CD14-positive monocyte (primary cell): ENCODE measurements at regions not wholly inside any gene's neighbourhood (a gene's known extent, or its start where the extent isn't known, plus 50 kb on each side); places are given as distances from the start of the nearest gene placed in this dataset.

Source experiments
- DNase-seq, 3 donors: peaks; one replicate each; pipeline ENCODE4 v3.0.0-alpha.2; 2011 to 2022
- H2AFZ ChIP-seq: 2 replicates; pipeline ENCODE4 v1.6.0; 2012; ENCODE audit warnings: mild to moderate bottlenecking, low read depth, low read length, inconsistent platforms; ENCODE audit not compliant: insufficient read depth, poor library complexity, severe bottlenecking
- H3K27ac ChIP-seq, 2 donors: 1 replicate in 1 of 2; 2 replicates in 1 of 2; pipeline ENCODE4 v1.5.1; 2012 to 2013; ENCODE audit warnings: low read length in 2 of 2, control low read depth in 1 of 2, inconsistent platforms in 1 of 2, low read depth in 1 of 2, mild to moderate bottlenecking in 1 of 2
- H3K27me3 ChIP-seq, 2 donors: one replicate each; pipeline versions ENCODE4 v1.6.0 to v1.6.1; 2011 to 2013; ENCODE audit warnings: low read length in 2 of 2; ENCODE audit not compliant: control insufficient read depth in 2 of 2, insufficient read depth in 2 of 2
- H3K36me3 ChIP-seq, 2 donors: replicated peaks in 1 of 2; 1 replicate in 1 of 2; 2 replicates in 1 of 2; pipeline versions ENCODE4 v1.5.1 to v1.6.1; 2012 to 2013; ENCODE audit warnings: low read length in 2 of 2, control low read depth in 1 of 2, inconsistent platforms in 1 of 2, mild to moderate bottlenecking in 1 of 2; ENCODE audit not compliant: insufficient read depth in 2 of 2, control insufficient read depth in 1 of 2
- H3K4me1 ChIP-seq, 2 donors: 1 replicate in 1 of 2; 2 replicates in 1 of 2; pipeline versions ENCODE4 v1.5.1 to v1.6.1; 2012 to 2013; ENCODE audit warnings: low read length in 2 of 2, control low read depth in 1 of 2, inconsistent platforms in 1 of 2, mild to moderate bottlenecking in 1 of 2, moderate library complexity in 1 of 2; ENCODE audit not compliant: insufficient read depth in 2 of 2, control insufficient read depth in 1 of 2
- H3K4me2 ChIP-seq: replicated peaks from 2 replicates; pipeline ENCODE3; 2012; ENCODE audit warnings: low read length, moderate library complexity, mild to moderate bottlenecking; ENCODE audit not compliant: poor library complexity, severe bottlenecking; ENCODE audit errors: extremely low read depth
- H3K4me3 ChIP-seq, 3 experiments: fragments of 200-600 bp in 1 of 3; sonication (generic) in 1 of 3; replicated peaks in 1 of 3; 1 replicate in 2 of 3; 2 replicates in 1 of 3; pipeline ENCODE4 v1.5.1; 2011 to 2013; ENCODE audit warnings: low read length in 3 of 3, mild to moderate bottlenecking in 3 of 3, control low read depth in 2 of 3, low read depth in 2 of 3, inconsistent platforms in 1 of 3, moderate library complexity in 1 of 3
- H3K79me2 ChIP-seq: 2 replicates; pipeline ENCODE4 v1.6.0; 2012; ENCODE audit warnings: mild to moderate bottlenecking, control low read depth, inconsistent platforms, low read length, moderate library complexity; ENCODE audit not compliant: insufficient read depth
- H3K9ac ChIP-seq: 2 replicates; pipeline ENCODE4 v1.6.0; 2017; ENCODE audit warnings: low read length, mild to moderate bottlenecking; ENCODE audit not compliant: insufficient read depth, poor library complexity, severe bottlenecking
- H3K9me3 ChIP-seq, 2 donors: replicated peaks in 1 of 2; 1 replicate in 1 of 2; 2 replicates in 1 of 2; pipeline versions ENCODE4 v1.5.1 to v1.6.1; 2012 to 2013; ENCODE audit warnings: low read length in 2 of 2, control low read depth in 1 of 2; ENCODE audit not compliant: control insufficient read depth in 1 of 2, insufficient read depth in 1 of 2
- H4K20me1 ChIP-seq: 2 replicates; pipeline ENCODE4 v1.6.0; 2012; ENCODE audit warnings: mild to moderate bottlenecking, low read length, control low read depth, moderate library complexity; ENCODE audit not compliant: insufficient read depth
- H3K27ac Mint-ChIP-seq, 7 donors: one replicate each; pipeline ENCODE4 v1.8.0; 2020; ENCODE audit warnings: mild to moderate bottlenecking in 7 of 7, mixed read lengths in 7 of 7, moderate library complexity in 6 of 7, inconsistent platforms in 2 of 7
- H3K27me3 Mint-ChIP-seq, 3 donors: one replicate each; pipeline ENCODE4 v1.8.0; 2021 to 2022; ENCODE audit warnings: low read depth in 3 of 3, mild to moderate bottlenecking in 3 of 3, mixed read lengths in 3 of 3, moderate library complexity in 3 of 3, inconsistent platforms in 1 of 3
- H3K36me3 Mint-ChIP-seq, 2 donors: one replicate each; pipeline ENCODE4 v1.8.0; 2020; ENCODE audit warnings: mixed read lengths in 2 of 2, inconsistent platforms in 1 of 2, mild to moderate bottlenecking in 1 of 2
- H3K4me1 Mint-ChIP-seq: one replicate; pipeline ENCODE4 v1.8.0; 2020; ENCODE audit warnings: mild to moderate bottlenecking, mixed read lengths
- H3K4me3 Mint-ChIP-seq, 2 donors: one replicate each; pipeline ENCODE4 v1.8.0; 2020; ENCODE audit warnings: mild to moderate bottlenecking in 2 of 2, mixed read lengths in 2 of 2, moderate library complexity in 1 of 2
- H3K9me3 Mint-ChIP-seq, 7 donors: one replicate each; pipeline ENCODE4 v1.8.0; 2020 to 2022; ENCODE audit warnings: mixed read lengths in 7 of 7, mild to moderate bottlenecking in 6 of 7, moderate library complexity in 6 of 7, inconsistent platforms in 2 of 7
- WGBS: methylation state at CpG from one replicate; pipeline ENCODE4 v1.1.5; 2013; ENCODE audit warnings: missing lambda C conversion rate; ENCODE audit not compliant: insufficient coverage; 5-methylcytosine and 5-hydroxymethylcytosine counted together
- intact Hi-C, 2 donors: fragments of 100-400 bp; cut with micrococcal nuclease; formaldehyde crosslinking; loops; one replicate each; pipeline versions ENCODE4 v1.15.0 to v1.15.1; 2023
- TF ChIP-seq, protein P1 (sequence below): fragments of 200-600 bp; IDR thresholded peaks from one replicate; pipeline ENCODE4 v1.8.0; 2022; ENCODE audit warnings: antibody characterized with exemption, mild to moderate bottlenecking

DNA sequence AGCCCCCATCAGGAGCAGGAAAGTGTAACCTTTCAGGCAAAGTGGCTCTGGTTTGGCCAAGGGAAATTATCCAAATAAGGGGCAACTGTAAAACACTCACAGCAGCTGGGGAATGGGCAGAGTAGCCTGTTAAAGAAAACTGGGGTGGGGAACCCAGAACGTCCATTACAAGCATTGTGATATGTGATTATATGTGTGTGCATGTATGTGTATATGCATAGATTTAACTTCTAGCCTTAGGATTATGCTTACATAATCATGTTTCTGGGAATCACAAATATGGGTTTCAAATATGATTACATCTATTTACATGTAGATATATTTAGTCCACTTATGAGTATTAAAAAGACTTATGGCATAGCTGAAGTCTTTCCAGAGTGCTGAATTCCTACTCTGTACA is 278.1 kb upstream of the JAG1 start:
- TF ChIP-seq, protein P1, sequence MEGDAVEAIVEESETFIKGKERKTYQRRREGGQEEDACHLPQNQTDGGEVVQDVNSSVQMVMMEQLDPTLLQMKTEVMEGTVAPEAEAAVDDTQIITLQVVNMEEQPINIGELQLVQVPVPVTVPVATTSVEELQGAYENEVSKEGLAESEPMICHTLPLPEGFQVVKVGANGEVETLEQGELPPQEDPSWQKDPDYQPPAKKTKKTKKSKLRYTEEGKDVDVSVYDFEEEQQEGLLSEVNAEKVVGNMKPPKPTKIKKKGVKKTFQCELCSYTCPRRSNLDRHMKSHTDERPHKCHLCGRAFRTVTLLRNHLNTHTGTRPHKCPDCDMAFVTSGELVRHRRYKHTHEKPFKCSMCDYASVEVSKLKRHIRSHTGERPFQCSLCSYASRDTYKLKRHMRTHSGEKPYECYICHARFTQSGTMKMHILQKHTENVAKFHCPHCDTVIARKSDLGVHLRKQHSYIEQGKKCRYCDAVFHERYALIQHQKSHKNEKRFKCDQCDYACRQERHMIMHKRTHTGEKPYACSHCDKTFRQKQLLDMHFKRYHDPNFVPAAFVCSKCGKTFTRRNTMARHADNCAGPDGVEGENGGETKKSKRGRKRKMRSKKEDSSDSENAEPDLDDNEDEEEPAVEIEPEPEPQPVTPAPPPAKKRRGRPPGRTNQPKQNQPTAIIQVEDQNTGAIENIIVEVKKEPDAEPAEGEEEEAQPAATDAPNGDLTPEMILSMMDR = no peak
- H3K4me1 ChIP-seq = no peaks in the 10 kb centered on the region
- WGBS = no CpG with 5 or more reads among the region's 1 CpG

DNA sequence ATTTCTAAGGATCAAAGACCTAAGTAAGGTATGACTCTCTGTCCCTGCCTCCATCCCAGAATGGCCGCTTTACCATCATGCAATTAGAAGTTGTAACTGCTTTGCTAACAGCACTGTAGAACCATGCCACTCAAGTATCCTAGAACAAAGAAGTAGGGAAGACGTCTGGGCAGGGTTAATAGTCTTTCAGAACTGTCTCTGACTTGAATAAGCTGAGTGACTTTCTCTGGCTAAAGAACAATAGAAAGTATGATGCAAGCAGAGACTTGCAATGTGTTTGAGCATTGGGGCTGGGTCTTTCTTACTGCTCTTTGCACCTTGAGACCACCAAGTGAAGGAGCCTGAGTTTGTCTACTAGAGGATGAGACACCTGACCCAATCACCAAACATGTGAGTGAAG is 279.6 kb upstream of the JAG1 start:
- Histone ChIP-seq H3K4me2 (no peak overlapping the region), H3K9me3 (no peaks in the 10 kb centered on the region), H3K79me2 (no peaks in the 10 kb centered on the region), H4K20me1 (no peaks in the 10 kb centered on the region), H3K9ac (no peak overlapping the region), H2AFZ (no peak overlapping the region), H3K27ac (no peak overlapping the region), H3K4me1 (no peaks in the 10 kb centered on the region), H3K36me3 (no peaks in the 10 kb centered on the region), H3K4me3 (no peak overlapping the region), H3K27me3 (no peaks in the 10 kb centered on the region)
- 80% methylated on average over 1 of the region's 2 CpGs for WGBS
- Mint-ChIP-seq H3K27ac (no peak overlapping the region), H3K36me3 (no peaks in the 10 kb centered on the region), H3K4me3 (no peak overlapping the region), H3K4me1 (no peaks in the 10 kb centered on the region), H3K9me3 (peaks cover 0 to 8% (median 3%) of the 10 kb centered on the region in 7 donors), H3K27me3 (peaks cover 0 to 1% (median 0%) of the 10 kb centered on the region in 3 donors)
- DNase-seq = no peak
- intact Hi-C loops = no loop called here
- TF ChIP-seq, protein P1 = no peak

More for the DNA sequence above, 278.1 kb upstream of the JAG1 start:
- H3K79me2 ChIP-seq = no peaks in the 10 kb centered on the region
- H3K4me3 ChIP-seq = no peak overlapping the region
- H4K20me1 ChIP-seq = no peaks in the 10 kb centered on the region
- H3K4me3 Mint-ChIP-seq = no peak overlapping the region
- intact Hi-C loops = no loop called here
- H3K9me3 ChIP-seq = no peaks in the 10 kb centered on the region
- DNase-seq = no peak
- no peaks in the 10 kb centered on the region for H3K36me3 ChIP-seq
- H3K27ac ChIP-seq = no peak overlapping the region
- H3K4me1 Mint-ChIP-seq = no peaks in the 10 kb centered on the region
- H3K27me3 ChIP-seq = no peaks in the 10 kb centered on the region
- H3K36me3 Mint-ChIP-seq = no peaks in the 10 kb centered on the region
- peaks cover 0 to 1% (median 0%) of the 10 kb centered on the region in 3 donors for H3K27me3 Mint-ChIP-seq
- H3K9ac ChIP-seq = no peak overlapping the region
- no peak overlapping the region for H2AFZ ChIP-seq
- peaks cover 0 to 3% (median under 1%) of the 10 kb centered on the region in 7 donors for H3K9me3 Mint-ChIP-seq
- H3K27ac Mint-ChIP-seq = no peak overlapping the region
- H3K4me2 ChIP-seq = no peak overlapping the region
